ENCODE measurements at regions not wholly inside any gene's neighbourhood (a gene's known extent, or its start where the extent isn't known, plus 50 kb on each side); places are given as distances from the start of the nearest gene placed in this dataset.

DNA sequence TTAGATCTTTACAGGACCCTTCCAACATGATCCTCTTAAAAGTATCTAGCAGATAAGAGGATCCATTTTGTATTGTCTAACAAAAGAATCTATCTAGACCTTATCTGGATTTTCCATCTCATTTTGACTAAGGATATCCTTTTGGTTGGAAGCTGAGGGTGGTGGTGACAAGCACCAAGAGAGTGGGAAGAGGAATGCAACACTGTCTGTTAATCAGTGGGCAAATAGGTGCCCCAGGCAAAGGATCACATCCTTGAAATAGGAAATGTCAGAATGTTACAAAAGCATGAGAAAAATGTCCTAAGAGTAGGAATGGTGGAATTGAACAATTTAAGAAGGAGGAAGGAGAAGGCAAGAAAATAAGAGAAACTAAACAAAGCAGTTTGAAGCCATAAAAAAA lies 420.7 kb upstream of the CNTN3 start:
- no peak overlapping the region for H2BK5ac ChIP-seq (ENCODE audit: low read length)

DNA sequence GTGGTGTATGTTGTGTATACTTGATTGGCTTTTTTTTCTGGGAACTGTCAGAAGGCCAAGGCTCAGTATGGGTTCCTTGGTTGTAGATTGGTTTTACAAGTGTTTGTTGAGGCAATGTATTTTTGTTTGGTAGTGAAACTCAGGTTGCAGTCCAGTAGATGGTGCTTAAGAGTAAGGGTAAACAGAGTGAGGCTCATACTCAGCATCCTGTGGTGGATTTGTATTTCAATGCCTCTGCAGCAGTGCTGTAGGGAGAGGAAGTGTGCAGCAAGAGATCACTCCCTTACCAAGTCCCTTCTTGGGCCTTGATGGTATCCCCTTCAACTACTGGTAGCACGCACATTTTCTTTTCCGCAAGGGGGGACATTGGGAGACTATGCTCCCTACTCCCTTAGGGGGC lies 428.5 kb upstream of the CNTN3 start:
- Histone ChIP-seq H3K27me3 (ENCODE audit: control insufficient read depth in 3 of 3, insufficient read depth in 3 of 3, low read depth in 1 of 3, low read length in 3 of 3) (no peaks in the 10 kb centered on the region), H3K4ac (ENCODE audit: low read length) (no peak overlapping the region), H3K27ac (replicated peaks; ENCODE audit: low read length) (no peak overlapping the region), H4K8ac (ENCODE audit: low read depth, low read length) (no peak overlapping the region), H3K18ac (ENCODE audit: low read length) (no peak overlapping the region), H3K4me1 (ENCODE audit: control insufficient read depth in 2 of 2, insufficient read depth in 1 of 2, low read depth in 1 of 2, low read length in 2 of 2) (no peaks in the 10 kb centered on the region), H3K4me2 (ENCODE audit: insufficient read depth, low read length, poor library complexity, severe bottlenecking) (no peak overlapping the region), H2BK5ac (ENCODE audit: low read length) (no peak overlapping the region), H3K79me1 (ENCODE audit: low read depth, low read length) (no peaks in the 10 kb centered on the region), H3K9me3 (replicated peaks in 1 of 2; ENCODE audit: control insufficient read depth in 2 of 2, insufficient read depth in 1 of 2, low read depth in 1 of 2, low read length in 2 of 2) (peaks cover 2 to 8% of the 10 kb centered on the region in 2 donors), H2AK5ac (ENCODE audit: low read depth, low read length) (no peak overlapping the region), H2BK120ac (ENCODE audit: low read depth, low read length) (no peak overlapping the region), H3K4me3 (ENCODE audit: low read length in 2 of 2) (no peak overlapping the region), H3K14ac (ENCODE audit: low read length) (no peak overlapping the region), H4K91ac (ENCODE audit: low read depth, low read length, poor library complexity) (no peak overlapping the region), H2AFZ (ENCODE audit: low read length) (no peak overlapping the region), H2BK12ac (ENCODE audit: low read length) (no peak overlapping the region), H2BK15ac (ENCODE audit: low read length) (no peak overlapping the region), H3K9ac (ENCODE audit: low read depth, low read length, poor library complexity) (no peak overlapping the region), H3K23ac (ENCODE audit: low read depth, low read length, poor library complexity) (no peak overlapping the region), H3K36me3 (replicated peaks in 1 of 2; ENCODE audit: control insufficient read depth in 2 of 2, insufficient read depth in 2 of 2, low read length in 2 of 2) (no peaks in the 10 kb centered on the region)
- no CpG with 5 or more reads among the region's 2 CpGs for WGBS, 2 donors (ENCODE audit: extremely low coverage in 2 of 2, insufficient read length in 2 of 2, insufficient replicate concordance in 1 of 2)
- no peak for DNase-seq (ENCODE audit: low spot score)

More for the DNA sequence above, 420.7 kb upstream of the CNTN3 start:
- Histone ChIP-seq H3K36me3 (replicated peaks in 1 of 2; ENCODE audit: control insufficient read depth in 2 of 2, insufficient read depth in 2 of 2, low read length in 2 of 2) (no peaks in the 10 kb centered on the region), H3K23ac (ENCODE audit: low read depth, low read length, poor library complexity) (no peak overlapping the region), H2AK5ac (ENCODE audit: low read depth, low read length) (no peak overlapping the region), H3K14ac (ENCODE audit: low read length) (no peak overlapping the region), H2AFZ (ENCODE audit: low read length) (no peak overlapping the region), H3K79me1 (ENCODE audit: low read depth, low read length) (no peaks in the 10 kb centered on the region), H2BK15ac (ENCODE audit: low read length) (no peak overlapping the region), H3K4me1 (ENCODE audit: control insufficient read depth in 2 of 2, insufficient read depth in 1 of 2, low read depth in 1 of 2, low read length in 2 of 2) (no peaks in the 10 kb centered on the region), H3K4me3 (ENCODE audit: low read length in 2 of 2) (no peak overlapping the region), H4K91ac (ENCODE audit: low read depth, low read length, poor library complexity) (no peak overlapping the region), H3K4me2 (ENCODE audit: insufficient read depth, low read length, poor library complexity, severe bottlenecking) (no peak overlapping the region), H2BK12ac (ENCODE audit: low read length) (no peak overlapping the region), H3K18ac (ENCODE audit: low read length) (no peak overlapping the region), H3K9ac (ENCODE audit: low read depth, low read length, poor library complexity) (no peak overlapping the region), H2BK120ac (ENCODE audit: low read depth, low read length) (no peak overlapping the region), H3K9me3 (replicated peaks in 1 of 2; ENCODE audit: control insufficient read depth in 2 of 2, insufficient read depth in 1 of 2, low read depth in 1 of 2, low read length in 2 of 2) (no peaks in the 10 kb centered on the region), H4K8ac (ENCODE audit: low read depth, low read length) (no peak overlapping the region), H3K27ac (replicated peaks; ENCODE audit: low read length) (no peak overlapping the region), H3K4ac (ENCODE audit: low read length) (no peak overlapping the region), H3K27me3 (ENCODE audit: control insufficient read depth in 3 of 3, insufficient read depth in 3 of 3, low read depth in 1 of 3, low read length in 3 of 3) (no peaks in the 10 kb centered on the region)
- DNase-seq (ENCODE audit: low spot score) = no peak

DNA sequence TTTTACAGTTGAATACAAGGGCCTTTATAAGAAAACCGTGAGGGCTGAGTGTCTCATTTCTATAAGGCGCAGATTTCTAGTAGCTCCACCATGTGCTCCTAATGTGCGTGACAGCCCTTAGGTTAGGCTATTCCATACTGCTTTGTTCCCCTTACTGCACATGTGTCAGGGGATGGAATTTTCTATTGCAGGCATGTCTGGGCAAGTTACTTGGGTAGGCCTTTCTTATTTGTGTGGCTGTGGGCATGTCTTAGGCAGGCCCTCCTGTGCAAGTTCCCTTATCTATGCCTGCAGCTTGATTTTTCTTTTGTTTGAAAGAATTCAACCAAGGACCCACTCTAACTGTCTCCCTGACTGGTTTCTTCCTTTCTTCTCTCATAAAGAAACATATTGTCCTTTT lies 434.2 kb upstream of the CNTN3 start:
- no peak overlapping the region for H3K4ac ChIP-seq (ENCODE audit: low read length)
- no peak overlapping the region for H4K8ac ChIP-seq (ENCODE audit: low read depth, low read length)
- DNase-seq (ENCODE audit: low spot score) = no peak
- no peak overlapping the region for H3K27ac ChIP-seq (replicated peaks; ENCODE audit: low read length)
- H2BK15ac ChIP-seq (ENCODE audit: low read length) = no peak overlapping the region
- H3K14ac ChIP-seq (ENCODE audit: low read length) = no peak overlapping the region
- no peak overlapping the region for H3K9ac ChIP-seq (ENCODE audit: low read depth, low read length, poor library complexity)
- WGBS, 2 donors (ENCODE audit: extremely low coverage in 2 of 2, insufficient read length in 2 of 2, insufficient replicate concordance in 1 of 2) = no CpG with 5 or more reads among the region's 3 CpGs
- no peaks in the 10 kb centered on the region for H3K27me3 ChIP-seq (ENCODE audit: control insufficient read depth in 3 of 3, insufficient read depth in 3 of 3, low read depth in 1 of 3, low read length in 3 of 3)
- H4K91ac ChIP-seq (ENCODE audit: low read depth, low read length, poor library complexity) = no peak overlapping the region
- H3K4me2 ChIP-seq (ENCODE audit: insufficient read depth, low read length, poor library complexity, severe bottlenecking) = no peak overlapping the region
- no peak overlapping the region for H2BK5ac ChIP-seq (ENCODE audit: low read length)
- no peak overlapping the region for H3K18ac ChIP-seq (ENCODE audit: low read length)
- H3K79me1 ChIP-seq (ENCODE audit: low read depth, low read length) = no peaks in the 10 kb centered on the region
- H3K23ac ChIP-seq (ENCODE audit: low read depth, low read length, poor library complexity) = no peak overlapping the region
- H3K4me1 ChIP-seq (ENCODE audit: control insufficient read depth in 2 of 2, insufficient read depth in 1 of 2, low read depth in 1 of 2, low read length in 2 of 2) = no peaks in the 10 kb centered on the region
- H3K36me3 ChIP-seq (replicated peaks in 1 of 2; ENCODE audit: control insufficient read depth in 2 of 2, insufficient read depth in 2 of 2, low read length in 2 of 2) = peaks cover 0 to 3% of the 10 kb centered on the region in 2 donors
- H2BK12ac ChIP-seq (ENCODE audit: low read length) = no peak overlapping the region
- peak overlapping the region; percentile 50 for H2AFZ ChIP-seq (ENCODE audit: low read length)
- H2BK120ac ChIP-seq (ENCODE audit: low read depth, low read length) = no peak overlapping the region
- no peak overlapping the region for H3K4me3 ChIP-seq (ENCODE audit: low read length in 2 of 2)
- no peak overlapping the region for H2AK5ac ChIP-seq (ENCODE audit: low read depth, low read length)
- peaks cover 2 to 14% of the 10 kb centered on the region in 2 donors for H3K9me3 ChIP-seq (replicated peaks in 1 of 2; ENCODE audit: control insufficient read depth in 2 of 2, insufficient read depth in 1 of 2, low read depth in 1 of 2, low read length in 2 of 2)

GRCh38 chr3:75049533-75049932 lies 435.1 kb upstream of the CNTN3 start:
- H3K4me1 ChIP-seq (ENCODE audit: control insufficient read depth in 2 of 2, insufficient read depth in 1 of 2, low read depth in 1 of 2, low read length in 2 of 2) = no peaks in the 10 kb centered on the region
- peaks cover 2 to 14% of the 10 kb centered on the region in 2 donors for H3K9me3 ChIP-seq (replicated peaks in 1 of 2; ENCODE audit: control insufficient read depth in 2 of 2, insufficient read depth in 1 of 2, low read depth in 1 of 2, low read length in 2 of 2)
- H2AK5ac ChIP-seq (ENCODE audit: low read depth, low read length) = no peak overlapping the region
- H2BK15ac ChIP-seq (ENCODE audit: low read length) = no peak overlapping the region
- no peak overlapping the region for H3K14ac ChIP-seq (ENCODE audit: low read length)
- no peaks in the 10 kb centered on the region for H3K79me1 ChIP-seq (ENCODE audit: low read depth, low read length)
- H4K8ac ChIP-seq (ENCODE audit: low read depth, low read length) = no peak overlapping the region
- no peaks in the 10 kb centered on the region for H3K27me3 ChIP-seq (ENCODE audit: control insufficient read depth in 3 of 3, insufficient read depth in 3 of 3, low read depth in 1 of 3, low read length in 3 of 3)
- no peak overlapping the region for H3K23ac ChIP-seq (ENCODE audit: low read depth, low read length, poor library complexity)
- no peak overlapping the region for H3K4me2 ChIP-seq (ENCODE audit: insufficient read depth, low read length, poor library complexity, severe bottlenecking)
- WGBS, 2 donors (ENCODE audit: extremely low coverage in 2 of 2, insufficient read length in 2 of 2, insufficient replicate concordance in 1 of 2) = no CpG with 5 or more reads among the region's 5 CpGs
- no peak for DNase-seq (ENCODE audit: low spot score)
- H3K4me3 ChIP-seq (ENCODE audit: low read length in 2 of 2) = no peak overlapping the region
- H4K91ac ChIP-seq (ENCODE audit: low read depth, low read length, poor library complexity) = no peak overlapping the region
- no peak overlapping the region for H2BK5ac ChIP-seq (ENCODE audit: low read length)
- H3K27ac ChIP-seq (replicated peaks; ENCODE audit: low read length) = no peak overlapping the region
- no peak overlapping the region for H2BK12ac ChIP-seq (ENCODE audit: low read length)
- H3K18ac ChIP-seq (ENCODE audit: low read length) = no peak overlapping the region
- no peak overlapping the region for H3K4ac ChIP-seq (ENCODE audit: low read length)
- H2BK120ac ChIP-seq (ENCODE audit: low read depth, low read length) = no peak overlapping the region
- peaks cover 0 to 3% of the 10 kb centered on the region in 2 donors for H3K36me3 ChIP-seq (replicated peaks in 1 of 2; ENCODE audit: control insufficient read depth in 2 of 2, insufficient read depth in 2 of 2, low read length in 2 of 2)
- H3K9ac ChIP-seq (ENCODE audit: low read depth, low read length, poor library complexity) = no peak overlapping the region
- H2AFZ ChIP-seq (ENCODE audit: low read length) = peak overlapping the region; percentile 43

Data from neuronal stem cell (in vitro differentiated cells).